Naive thymus-derived CD4-positive, alpha-beta T cell (primary cell): ENCODE measurements at regions not wholly inside any gene's neighbourhood (a gene's known extent, or its start where the extent isn't known, plus 50 kb on each side); places are given as distances from the start of the nearest gene placed in this dataset.

Experiments used
- ATAC-seq: fragments of 150-1000 bp; cut with Tn5 transposase; 2 replicates; pipeline ENCODE4 v1.10.0; 2021; ENCODE audit warnings: mild to moderate bottlenecking, moderate library complexity
- CTCF ChIA-PET: fragments of 350-600 bp; sonication (Branson Sonifier 250); formaldehyde crosslinking; loops from one replicate; lab custom pipeline; 2021; ENCODE audit warnings: antibody characterized with exemption; lab: Charles Lee
- POLR2A ChIA-PET: fragments of 350-600 bp; sonication (Branson Sonifier 250); formaldehyde crosslinking; loops from one replicate; lab custom pipeline; 2021; ENCODE audit warnings: antibody characterized with exemption, inconsistent platforms; lab: Charles Lee
- DNase-seq, 9 donors: peaks; one replicate each; pipeline versions ENCODE4 v3.0.0 to v3.0.0-alpha.2; 2020 to 2022; ENCODE audit warnings: mixed read lengths in 1 of 9
- H3K27ac ChIP-seq: one replicate; pipeline ENCODE4 v1.7.0; 2013; ENCODE audit warnings: mild to moderate bottlenecking, low read depth, low read length, moderate library complexity
- H3K27me3 ChIP-seq, 2 donors: one replicate each; pipeline ENCODE4 v1.7.0; 2013; ENCODE audit warnings: low read length in 2 of 2, mild to moderate bottlenecking in 2 of 2, moderate library complexity in 2 of 2; ENCODE audit not compliant: control insufficient read depth in 2 of 2, insufficient read depth in 2 of 2
- H3K36me3 ChIP-seq, 3 experiments: 1 replicate in 2 of 3; 2 replicates in 1 of 3; pipeline ENCODE4 v1.7.0; 2013; ENCODE audit warnings: low read length in 3 of 3, mild to moderate bottlenecking in 3 of 3, moderate library complexity in 1 of 3; ENCODE audit not compliant: insufficient read depth in 3 of 3, control insufficient read depth in 2 of 3
- H3K4me1 ChIP-seq, 2 donors: one replicate each; pipeline ENCODE4 v1.7.0; 2013; ENCODE audit warnings: low read length in 2 of 2, mild to moderate bottlenecking in 2 of 2, moderate library complexity in 1 of 2; ENCODE audit not compliant: control insufficient read depth in 2 of 2, insufficient read depth in 2 of 2
- H3K4me3 ChIP-seq: 2 replicates; pipeline ENCODE4 v1.7.0; 2013; ENCODE audit warnings: mild to moderate bottlenecking, low read length
- H3K9me3 ChIP-seq, 3 experiments: 1 replicate in 2 of 3; 2 replicates in 1 of 3; pipeline ENCODE4 v1.7.0; 2013; ENCODE audit warnings: low read length in 3 of 3; ENCODE audit not compliant: control insufficient read depth in 2 of 3
- H3K27ac Mint-ChIP-seq, 9 donors: one replicate each; pipeline ENCODE4 v1.8.0; 2020 to 2022; ENCODE audit warnings: mixed read lengths in 9 of 9, mild to moderate bottlenecking in 8 of 9, moderate library complexity in 5 of 9, inconsistent platforms in 2 of 9
- H3K27me3 Mint-ChIP-seq, 5 donors: one replicate each; pipeline ENCODE4 v1.8.0; 2021 to 2022; ENCODE audit warnings: mixed read lengths in 5 of 5, mild to moderate bottlenecking in 1 of 5
- H3K36me3 Mint-ChIP-seq, 5 donors: one replicate each; pipeline ENCODE4 v1.8.0; 2020 to 2022; ENCODE audit warnings: mixed read lengths in 5 of 5, mild to moderate bottlenecking in 3 of 5, inconsistent platforms in 1 of 5
- H3K4me1 Mint-ChIP-seq, 7 donors: one replicate each; pipeline ENCODE4 v1.8.0; 2020 to 2022; ENCODE audit warnings: mixed read lengths in 7 of 7, mild to moderate bottlenecking in 3 of 7, inconsistent platforms in 1 of 7
- H3K4me3 Mint-ChIP-seq, 10 donors: one replicate each; pipeline ENCODE4 v1.8.0; 2020 to 2022; ENCODE audit warnings: mild to moderate bottlenecking in 10 of 10, mixed read lengths in 10 of 10, moderate library complexity in 6 of 10, inconsistent platforms in 2 of 10
- H3K9me3 Mint-ChIP-seq, 11 donors: one replicate each; pipeline ENCODE4 v1.8.0; 2020 to 2022; ENCODE audit warnings: mixed read lengths in 11 of 11, mild to moderate bottlenecking in 4 of 11, inconsistent platforms in 1 of 11, moderate library complexity in 1 of 11
- intact Hi-C, 2 donors: fragments of 100-400 bp; cut with micrococcal nuclease; formaldehyde crosslinking; loops; one replicate each; pipeline ENCODE4 v1.15.1; 2023

DNA sequence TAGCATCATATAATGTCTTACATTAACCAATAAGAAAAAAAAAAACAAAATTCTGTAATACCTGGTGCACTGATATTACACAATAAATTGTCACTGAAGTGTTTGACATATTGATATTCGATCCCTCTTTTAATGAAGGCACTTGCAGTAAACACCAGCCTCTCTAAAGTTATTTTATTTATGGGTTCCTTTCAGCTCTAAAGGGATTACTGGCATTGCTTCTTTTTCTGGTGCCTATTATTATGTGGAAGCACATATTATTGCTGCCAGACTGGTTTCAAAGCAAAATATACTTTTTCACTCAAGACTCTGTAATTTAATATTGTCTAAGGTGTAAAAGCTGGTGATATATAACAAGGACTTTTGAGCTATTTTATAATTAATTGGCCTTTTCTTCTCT, 1090.5 kb downstream of the TRHDE start:
- no peak overlapping the region for H3K27ac Mint-ChIP-seq
- POLR2A ChIA-PET: no interaction called here
- no peaks in the 10 kb centered on the region for H3K4me1 Mint-ChIP-seq
- H3K4me1 ChIP-seq: no peaks in the 10 kb centered on the region
- no peak for ATAC-seq
- DNase-seq: no peak
- CTCF ChIA-PET: no interaction called here
- H3K36me3 ChIP-seq: no peaks in the 10 kb centered on the region
- no peak overlapping the region for H3K4me3 Mint-ChIP-seq
- H3K27ac ChIP-seq: no peak overlapping the region
- no peaks in the 10 kb centered on the region for H3K27me3 ChIP-seq
- no peaks in the 10 kb centered on the region for H3K36me3 Mint-ChIP-seq
- H3K9me3 Mint-ChIP-seq: peaks cover 0 to 23% (median 6%) of the 10 kb centered on the region in 11 donors
- intact Hi-C loops: no loop called here
- no peak overlapping the region for H3K4me3 ChIP-seq
- no peaks in the 10 kb centered on the region for H3K9me3 ChIP-seq
- H3K27me3 Mint-ChIP-seq: no peaks in the 10 kb centered on the region

GRCh38 chr12:73372856-73373255, 1100.7 kb downstream of the TRHDE start:
- DNase-seq (no peak), ATAC-seq (no peak)
- H3K9me3 Mint-ChIP-seq: peaks cover 0 to 18% (median 7%) of the 10 kb centered on the region in 11 donors
- H3K27me3 Mint-ChIP-seq: no peaks in the 10 kb centered on the region
- no peaks in the 10 kb centered on the region for H3K4me1 Mint-ChIP-seq
- Histone ChIP-seq H3K9me3 (no peaks in the 10 kb centered on the region), H3K27me3 (no peaks in the 10 kb centered on the region), H3K27ac (no peak overlapping the region), H3K4me1 (no peaks in the 10 kb centered on the region), H3K4me3 (no peak overlapping the region), H3K36me3 (no peaks in the 10 kb centered on the region)
- CTCF ChIA-PET: no interaction called here
- no peaks in the 10 kb centered on the region for H3K36me3 Mint-ChIP-seq
- POLR2A ChIA-PET: no interaction called here
- H3K27ac Mint-ChIP-seq: no peak overlapping the region
- intact Hi-C loops: no loop called here
- no peak overlapping the region for H3K4me3 Mint-ChIP-seq

DNA sequence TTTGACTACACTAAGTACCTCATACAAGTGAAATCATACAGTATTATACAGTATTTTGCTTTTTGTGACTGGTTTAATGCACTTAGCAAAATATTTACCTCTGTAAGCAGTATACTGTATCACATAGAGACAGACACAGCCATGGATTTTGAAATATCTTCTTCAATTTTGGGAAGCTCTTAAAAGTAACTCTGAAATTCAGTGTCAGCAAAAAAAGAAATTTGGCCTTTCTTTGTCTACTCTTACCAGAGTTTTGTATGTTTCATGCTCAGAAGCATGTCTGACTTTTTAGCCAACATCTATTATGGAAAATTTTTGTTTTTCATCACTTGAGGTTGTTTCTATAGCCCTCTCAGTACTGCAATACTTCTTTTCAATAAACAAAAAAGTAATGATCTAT, 1102.2 kb downstream of the TRHDE start:
- no peaks in the 10 kb centered on the region for H3K36me3 ChIP-seq
- no peak overlapping the region for H3K27ac ChIP-seq
- Mint-ChIP-seq H3K27ac (no peak overlapping the region), H3K9me3 (peaks cover 0 to 23% (median 5%) of the 10 kb centered on the region in 11 donors), H3K4me3 (no peak overlapping the region), H3K36me3 (no peaks in the 10 kb centered on the region), H3K27me3 (no peaks in the 10 kb centered on the region), H3K4me1 (no peaks in the 10 kb centered on the region)
- no peaks in the 10 kb centered on the region for H3K27me3 ChIP-seq
- H3K9me3 ChIP-seq: no peaks in the 10 kb centered on the region
- ChIA-PET CTCF (no interaction called here), POLR2A (no interaction called here)
- ATAC-seq: no peak
- DNase-seq: no peak
- H3K4me3 ChIP-seq: no peak overlapping the region
- no peaks in the 10 kb centered on the region for H3K4me1 ChIP-seq
- intact Hi-C loops: no loop called here

- H3K4me1 ChIP-seq: no peaks in the 10 kb centered on the region
- POLR2A ChIA-PET: no interaction called here
- ATAC-seq: no peak
- Mint-ChIP-seq H3K27me3 (no peaks in the 10 kb centered on the region), H3K9me3 (peaks cover 0 to 23% (median 11%) of the 10 kb centered on the region in 11 donors), H3K36me3 (no peaks in the 10 kb centered on the region), H3K4me1 (no peaks in the 10 kb centered on the region), H3K4me3 (no peak overlapping the region), H3K27ac (no peak overlapping the region)
- CTCF ChIA-PET: no interaction called here
- intact Hi-C loops: no loop called here
- no peaks in the 10 kb centered on the region for H3K27me3 ChIP-seq
- no peak for DNase-seq
- no peaks in the 10 kb centered on the region for H3K9me3 ChIP-seq
- H3K36me3 ChIP-seq: no peaks in the 10 kb centered on the region
- no peak overlapping the region for H3K4me3 ChIP-seq
- H3K27ac ChIP-seq: no peak overlapping the region
These were observed 1111.5 kb downstream of the TRHDE start for GRCh38 chr12:73383584-73384222.

GRCh38 chr12:73384592-73384991, 1112.4 kb downstream of the TRHDE start:
- ATAC-seq (no peak), DNase-seq (no peak)
- Mint-ChIP-seq H3K4me3 (no peak overlapping the region), H3K27ac (no peak overlapping the region), H3K27me3 (no peaks in the 10 kb centered on the region), H3K4me1 (no peaks in the 10 kb centered on the region), H3K36me3 (no peaks in the 10 kb centered on the region), H3K9me3 (peaks cover 0 to 19% (median 11%) of the 10 kb centered on the region in 11 donors)
- intact Hi-C loops: no loop called here
- Histone ChIP-seq H3K27me3 (no peaks in the 10 kb centered on the region), H3K27ac (no peak overlapping the region), H3K36me3 (no peaks in the 10 kb centered on the region), H3K4me1 (no peaks in the 10 kb centered on the region), H3K9me3 (no peaks in the 10 kb centered on the region), H3K4me3 (no peak overlapping the region)
- ChIA-PET POLR2A (no interaction called here), CTCF (no interaction called here)

- Mint-ChIP-seq H3K27ac (no peak overlapping the region), H3K4me1 (no peaks in the 10 kb centered on the region), H3K27me3 (no peaks in the 10 kb centered on the region), H3K4me3 (no peak overlapping the region), H3K9me3 (peaks cover 0 to 10% (median 8%) of the 10 kb centered on the region in 11 donors), H3K36me3 (no peaks in the 10 kb centered on the region)
- ATAC-seq (no peak), DNase-seq (no peak)
- Histone ChIP-seq H3K9me3 (no peaks in the 10 kb centered on the region), H3K4me3 (no peak overlapping the region), H3K36me3 (no peaks in the 10 kb centered on the region), H3K27ac (no peak overlapping the region), H3K4me1 (no peaks in the 10 kb centered on the region), H3K27me3 (no peaks in the 10 kb centered on the region)
- CTCF ChIA-PET: no interaction called here
- intact Hi-C loops: no loop called here
- POLR2A ChIA-PET: no interaction called here
These were observed 1118.1 kb downstream of the TRHDE start for GRCh38 chr12:73390261-73390660.

- ChIA-PET CTCF (no interaction called here), POLR2A (no interaction called here)
- H3K27me3 Mint-ChIP-seq: no peaks in the 10 kb centered on the region
- Histone ChIP-seq H3K4me3 (no peak overlapping the region), H3K9me3 (peaks cover 0 to 3% (median 0%) of the 10 kb centered on the region in 3 experiments), H3K36me3 (no peaks in the 10 kb centered on the region), H3K27ac (no peak overlapping the region), H3K4me1 (no peaks in the 10 kb centered on the region), H3K27me3 (no peaks in the 10 kb centered on the region)
- no peaks in the 10 kb centered on the region for H3K4me1 Mint-ChIP-seq
- no peak for ATAC-seq
- no peak for DNase-seq
- intact Hi-C loops: no loop called here
- peaks cover 7 to 36% (median 20%) of the 10 kb centered on the region in 11 donors for H3K9me3 Mint-ChIP-seq
- H3K27ac Mint-ChIP-seq: no peak overlapping the region
- H3K36me3 Mint-ChIP-seq: no peaks in the 10 kb centered on the region
- H3K4me3 Mint-ChIP-seq: no peak overlapping the region
These were observed 1124.6 kb upstream of the ATXN7L3B start for GRCh38 chr12:73413051-73413450.
